ENCODE measurements at regions not wholly inside any gene's neighbourhood (a gene's known extent, or its start where the extent isn't known, plus 50 kb on each side); places are given as distances from the start of the nearest gene placed in this dataset.
"Not testable (repeated sequence)": the region's sequence is repeated elsewhere in the genome, so short reads cannot be mapped to it uniquely, and the experiment has no call there.

DNA sequence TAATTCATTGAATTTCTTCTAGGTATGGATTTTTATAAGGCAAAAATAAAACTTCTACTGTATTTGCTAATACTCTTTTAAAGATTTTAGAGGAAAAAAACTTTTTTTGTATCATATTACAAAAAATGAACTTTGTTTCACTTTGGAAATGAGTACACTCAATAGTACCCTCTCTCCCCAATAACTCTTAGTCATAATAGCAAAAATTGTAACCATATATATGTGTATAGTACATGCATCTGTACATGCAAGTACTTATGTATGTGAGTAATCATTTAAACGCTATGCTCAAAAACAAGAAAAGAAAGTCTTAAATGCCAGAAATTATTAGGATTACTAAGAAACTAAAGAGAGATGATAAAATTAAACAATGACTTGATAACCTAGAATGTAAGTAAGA lies 95.9 kb upstream of the HGF start:
- H2AFZ ChIP-seq (ENCODE audit: insufficient read depth, low read depth, low read length, poor library complexity, severe bottlenecking) = no peak overlapping the region
- H3K36me3 Mint-ChIP-seq = peaks cover 0 to 3% of the 10 kb centered on the region in 2 donors
- no peak for DNase-seq
- H3K27ac Mint-ChIP-seq = no peak overlapping the region
- no peaks in the 10 kb centered on the region for H3K79me2 ChIP-seq (ENCODE audit: insufficient read depth, low read length)
- no peak overlapping the region for H3K4me2 ChIP-seq (replicated peaks; ENCODE audit: extremely low read depth, low read length, poor library complexity, severe bottlenecking)
- TF ChIP-seq, protein P1, sequence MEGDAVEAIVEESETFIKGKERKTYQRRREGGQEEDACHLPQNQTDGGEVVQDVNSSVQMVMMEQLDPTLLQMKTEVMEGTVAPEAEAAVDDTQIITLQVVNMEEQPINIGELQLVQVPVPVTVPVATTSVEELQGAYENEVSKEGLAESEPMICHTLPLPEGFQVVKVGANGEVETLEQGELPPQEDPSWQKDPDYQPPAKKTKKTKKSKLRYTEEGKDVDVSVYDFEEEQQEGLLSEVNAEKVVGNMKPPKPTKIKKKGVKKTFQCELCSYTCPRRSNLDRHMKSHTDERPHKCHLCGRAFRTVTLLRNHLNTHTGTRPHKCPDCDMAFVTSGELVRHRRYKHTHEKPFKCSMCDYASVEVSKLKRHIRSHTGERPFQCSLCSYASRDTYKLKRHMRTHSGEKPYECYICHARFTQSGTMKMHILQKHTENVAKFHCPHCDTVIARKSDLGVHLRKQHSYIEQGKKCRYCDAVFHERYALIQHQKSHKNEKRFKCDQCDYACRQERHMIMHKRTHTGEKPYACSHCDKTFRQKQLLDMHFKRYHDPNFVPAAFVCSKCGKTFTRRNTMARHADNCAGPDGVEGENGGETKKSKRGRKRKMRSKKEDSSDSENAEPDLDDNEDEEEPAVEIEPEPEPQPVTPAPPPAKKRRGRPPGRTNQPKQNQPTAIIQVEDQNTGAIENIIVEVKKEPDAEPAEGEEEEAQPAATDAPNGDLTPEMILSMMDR (IDR thresholded peaks at IDR 0.05) = no peak
- no peaks in the 10 kb centered on the region for H3K36me3 ChIP-seq (replicated peaks in 1 of 2; ENCODE audit: control insufficient read depth in 1 of 2, insufficient read depth in 2 of 2, low read length in 2 of 2)
- no peak overlapping the region for H3K27ac ChIP-seq (ENCODE audit: low read depth in 1 of 2, low read length in 2 of 2)
- H3K4me1 Mint-ChIP-seq = peaks cover 5% of the 10 kb centered on the region
- WGBS (ENCODE audit: insufficient coverage) = no CpG with 5 or more reads among the region's 1 CpG
- H3K27me3 ChIP-seq (ENCODE audit: control insufficient read depth in 2 of 2, insufficient read depth in 2 of 2, low read length in 2 of 2) = no peaks in the 10 kb centered on the region
- no peak overlapping the region for H3K4me3 Mint-ChIP-seq
- H3K9ac ChIP-seq (ENCODE audit: insufficient read depth, low read length, poor library complexity, severe bottlenecking) = no peak overlapping the region
- no peaks in the 10 kb centered on the region for H3K9me3 ChIP-seq (replicated peaks in 1 of 2; ENCODE audit: control insufficient read depth in 1 of 2, insufficient read depth in 1 of 2, low read length in 2 of 2)
- intact Hi-C loops (cut with micrococcal nuclease) = no loop called here
- no peaks in the 10 kb centered on the region for H3K4me1 ChIP-seq (ENCODE audit: control insufficient read depth in 1 of 2, insufficient read depth in 2 of 2, low read length in 2 of 2)
- H4K20me1 ChIP-seq (ENCODE audit: insufficient read depth, low read length) = no peaks in the 10 kb centered on the region
- peaks cover 2 to 9% (median 4%) of the 10 kb centered on the region in 7 donors for H3K9me3 Mint-ChIP-seq
- no peak overlapping the region for H3K4me3 ChIP-seq (replicated peaks in 1 of 3; ENCODE audit: low read depth in 2 of 3, low read length in 3 of 3)
- no peaks in the 10 kb centered on the region for H3K27me3 Mint-ChIP-seq (ENCODE audit: low read depth in 3 of 3)

DNA sequence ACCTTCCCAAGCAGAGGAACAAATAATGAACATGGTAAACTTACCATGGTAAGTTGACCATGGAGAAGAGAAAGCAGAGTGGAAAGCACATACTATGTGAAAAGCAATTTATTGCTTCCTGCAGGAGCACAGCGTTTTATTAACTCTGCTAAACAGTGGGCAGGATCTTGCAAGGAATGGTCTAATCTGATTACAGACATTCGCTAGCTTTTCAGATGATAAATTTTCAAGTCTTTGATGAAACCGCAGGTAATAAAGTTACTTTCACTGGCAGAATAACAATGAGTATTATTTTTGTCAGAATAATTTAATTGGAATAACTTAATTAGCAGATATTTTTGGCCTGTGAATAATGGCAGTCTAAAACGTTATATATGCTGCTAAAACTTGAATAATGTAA lies 89.6 kb upstream of the HGF start:
- 63% methylated on average over 1 of the region's 4 CpGs for WGBS (ENCODE audit: insufficient coverage)
- no peak for DNase-seq
- H3K4me3 ChIP-seq (replicated peaks in 1 of 3; ENCODE audit: low read depth in 2 of 3, low read length in 3 of 3) = no peak overlapping the region
- no peak overlapping the region for H3K9ac ChIP-seq (ENCODE audit: insufficient read depth, low read length, poor library complexity, severe bottlenecking)
- H3K9me3 Mint-ChIP-seq = peaks cover 2 to 8% (median 6%) of the 10 kb centered on the region in 7 donors
- no peaks in the 10 kb centered on the region for H3K9me3 ChIP-seq (replicated peaks in 1 of 2; ENCODE audit: control insufficient read depth in 1 of 2, insufficient read depth in 1 of 2, low read length in 2 of 2)
- no peak overlapping the region for H3K27ac ChIP-seq (ENCODE audit: low read depth in 1 of 2, low read length in 2 of 2)
- H3K36me3 Mint-ChIP-seq = peaks cover 0 to 3% of the 10 kb centered on the region in 2 donors
- H3K27me3 ChIP-seq (ENCODE audit: control insufficient read depth in 2 of 2, insufficient read depth in 2 of 2, low read length in 2 of 2) = no peaks in the 10 kb centered on the region
- no peak overlapping the region for H3K27ac Mint-ChIP-seq
- H3K4me2 ChIP-seq (replicated peaks; ENCODE audit: extremely low read depth, low read length, poor library complexity, severe bottlenecking) = no peak overlapping the region
- no peak overlapping the region for H2AFZ ChIP-seq (ENCODE audit: insufficient read depth, low read depth, low read length, poor library complexity, severe bottlenecking)
- H3K27me3 Mint-ChIP-seq (ENCODE audit: low read depth in 3 of 3) = no peaks in the 10 kb centered on the region
- intact Hi-C loops (cut with micrococcal nuclease) = no loop called here
- no peaks in the 10 kb centered on the region for H3K4me1 Mint-ChIP-seq
- H3K36me3 ChIP-seq (replicated peaks in 1 of 2; ENCODE audit: control insufficient read depth in 1 of 2, insufficient read depth in 2 of 2, low read length in 2 of 2) = no peaks in the 10 kb centered on the region
- TF ChIP-seq, protein P1 (IDR thresholded peaks at IDR 0.05) = no peak
- H3K4me1 ChIP-seq (ENCODE audit: control insufficient read depth in 1 of 2, insufficient read depth in 2 of 2, low read length in 2 of 2) = no peaks in the 10 kb centered on the region
- no peaks in the 10 kb centered on the region for H4K20me1 ChIP-seq (ENCODE audit: insufficient read depth, low read length)
- no peaks in the 10 kb centered on the region for H3K79me2 ChIP-seq (ENCODE audit: insufficient read depth, low read length)
- no peak overlapping the region for H3K4me3 Mint-ChIP-seq

DNA sequence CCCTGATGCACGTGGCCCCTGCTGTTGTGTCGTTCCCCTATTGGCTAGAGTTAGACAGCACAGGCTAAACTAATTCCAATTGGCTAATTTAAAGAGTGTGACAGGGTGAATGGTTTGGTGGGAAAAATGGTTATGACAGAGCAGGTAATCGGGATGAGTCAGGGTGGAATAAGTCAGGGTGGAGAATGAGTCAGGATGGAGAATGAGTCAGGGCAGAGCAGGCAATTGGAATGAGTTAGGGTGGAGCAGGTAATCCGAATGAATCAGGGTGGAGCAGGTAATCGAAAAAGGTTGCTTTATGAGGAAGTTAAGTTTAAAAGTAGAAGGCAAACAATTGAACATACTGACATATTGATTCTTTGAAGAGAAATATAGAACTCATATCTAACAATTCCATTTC lies 89.0 kb upstream of the HGF start:
- H3K27me3 Mint-ChIP-seq (ENCODE audit: low read depth in 3 of 3); H3K27ac ChIP-seq (ENCODE audit: low read depth in 1 of 2, low read length in 2 of 2); H3K4me2 ChIP-seq (replicated peaks; ENCODE audit: extremely low read depth, low read length, poor library complexity, severe bottlenecking); H3K9me3 ChIP-seq (replicated peaks in 1 of 2; ENCODE audit: control insufficient read depth in 1 of 2, insufficient read depth in 1 of 2, low read length in 2 of 2); H4K20me1 ChIP-seq (ENCODE audit: insufficient read depth, low read length); H3K9me3 Mint-ChIP-seq; H3K4me3 ChIP-seq (replicated peaks in 1 of 3; ENCODE audit: low read depth in 2 of 3, low read length in 3 of 3); H3K36me3 Mint-ChIP-seq; H3K4me1 ChIP-seq (ENCODE audit: control insufficient read depth in 1 of 2, insufficient read depth in 2 of 2, low read length in 2 of 2); H3K4me1 Mint-ChIP-seq; H3K79me2 ChIP-seq (ENCODE audit: insufficient read depth, low read length); H3K36me3 ChIP-seq (replicated peaks in 1 of 2; ENCODE audit: control insufficient read depth in 1 of 2, insufficient read depth in 2 of 2, low read length in 2 of 2); H3K4me3 Mint-ChIP-seq; intact Hi-C loops (cut with micrococcal nuclease); H3K9ac ChIP-seq (ENCODE audit: insufficient read depth, low read length, poor library complexity, severe bottlenecking); H2AFZ ChIP-seq (ENCODE audit: insufficient read depth, low read depth, low read length, poor library complexity, severe bottlenecking); H3K27me3 ChIP-seq (ENCODE audit: control insufficient read depth in 2 of 2, insufficient read depth in 2 of 2, low read length in 2 of 2): not testable (repeated sequence)
- DNase-seq = peak in 2 of 3 donors; percentile 3 to 39
- H3K27ac Mint-ChIP-seq = peak overlapping the region in 1 of 7 donors; percentile 14
- 100% methylated on average over 3 of the region's 5 CpGs for WGBS (ENCODE audit: insufficient coverage)
